ENCODE measurements at regions not wholly inside any gene's neighbourhood (a gene's known extent, or its start where the extent isn't known, plus 50 kb on each side); places are given as distances from the start of the nearest gene placed in this dataset.

DNA sequence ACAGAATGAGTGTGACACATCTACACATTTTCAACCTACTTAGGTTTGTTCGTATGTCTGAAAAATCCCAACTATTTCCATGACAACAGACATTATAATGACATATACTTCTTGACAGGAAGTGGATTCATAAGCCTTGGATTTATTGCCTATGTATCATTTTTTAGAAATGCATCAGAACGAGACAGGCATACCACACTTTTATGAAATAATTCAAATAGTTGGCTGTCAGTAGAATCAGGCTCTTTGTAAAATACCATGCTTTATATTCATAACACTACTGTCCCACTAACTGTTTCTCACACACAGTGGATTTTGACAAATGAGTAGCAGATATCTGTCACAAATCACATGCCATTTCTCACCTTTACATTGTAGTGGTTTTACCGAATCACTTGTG lies 173.2 kb downstream of the BEND2 start:
- no peak for TF ChIP-seq CTCF (IDR thresholded peaks at IDR 0.05 in 8 of 11, conservative IDR thresholded peaks at IDR 0.05 in 3 of 11)
- no peak for TF ChIP-seq POLR2A (IDR thresholded peaks at IDR 0.05)
